ENCODE measurements at regions not wholly inside any gene's neighbourhood (a gene's known extent, or its start where the extent isn't known, plus 50 kb on each side); places are given as distances from the start of the nearest gene placed in this dataset.

GRCh38 chr10:113494761-113495160 lies 58.1 kb upstream of the HABP2 start:
- ChIA-PET POLR2A (ENCODE audit: unreplicated experiment) (no interaction called here), CTCF (no interaction called here)
- Histone ChIP-seq H4K20me1 (ENCODE audit: insufficient read depth) (no peaks in the 10 kb centered on the region), H3K79me2 (ENCODE audit: low read depth) (no peaks in the 10 kb centered on the region), H3F3A (ENCODE audit: insufficient read depth, low read depth) (no peaks in the 10 kb centered on the region), H3K36me3 (ENCODE audit: low read depth) (no peaks in the 10 kb centered on the region), H3K27me3 (ENCODE audit: insufficient read depth, low read depth) (peaks cover 8% of the 10 kb centered on the region; the same call in 1 of the 2 replicates), H3K27ac (no peak overlapping the region), H3K4me3 (no peak overlapping the region), H3K9me2 (ENCODE audit: insufficient read depth) (no peaks in the 10 kb centered on the region), H2AFZ (no peak overlapping the region), H3K4me1 (replicated peaks; ENCODE audit: insufficient read depth) (no peaks in the 10 kb centered on the region), H3K4me2 (no peak overlapping the region), H3K9me3 (ENCODE audit: insufficient read depth, low read depth) (no peaks in the 10 kb centered on the region)
- intact Hi-C loops (cut with micrococcal nuclease; ENCODE audit: unreplicated experiment), result no loop called here
- no peak for DNase-seq
- no TSS peak for BruUV-seq (replicated peaks)
- TF ChIP-seq EZH2 (IDR thresholded peaks at IDR 0.05; ENCODE audit: low read depth) (no peak), CTCF (conservative IDR thresholded peaks at IDR 0.05) (no peak)

- H3K4me1 ChIP-seq (replicated peaks; ENCODE audit: insufficient read depth), result no peaks in the 10 kb centered on the region
- H3K27ac ChIP-seq, result no peak overlapping the region
- POLR2A ChIA-PET (ENCODE audit: unreplicated experiment), result no interaction called here
Observed at GRCh38 chr10:113495553-113495952, 57.3 kb upstream of the HABP2 start.

GRCh38 chr10:113496111-113497109 lies 56.4 kb upstream of the HABP2 start:
- no peaks in the 10 kb centered on the region for H3K36me3 ChIP-seq (ENCODE audit: low read depth)
- ChIA-PET CTCF (no interaction called here), POLR2A (ENCODE audit: unreplicated experiment) (no interaction called here)
- H3K27me3 ChIP-seq (ENCODE audit: insufficient read depth, low read depth), result peaks cover 8% of the 10 kb centered on the region; the same call in 1 of the 2 replicates
- no peak overlapping the region for H3K27ac ChIP-seq
- H4K20me1 ChIP-seq (ENCODE audit: insufficient read depth), result no peaks in the 10 kb centered on the region
- H3F3A ChIP-seq (ENCODE audit: insufficient read depth, low read depth), result no peaks in the 10 kb centered on the region
- H3K4me2 ChIP-seq, result no peak overlapping the region
- DNase-seq, result no peak
- H3K79me2 ChIP-seq (ENCODE audit: low read depth), result no peaks in the 10 kb centered on the region
- no peaks in the 10 kb centered on the region for H3K9me3 ChIP-seq (ENCODE audit: insufficient read depth, low read depth)
- intact Hi-C loops (cut with micrococcal nuclease; ENCODE audit: unreplicated experiment), result no loop called here
- no peaks in the 10 kb centered on the region for H3K4me1 ChIP-seq (replicated peaks; ENCODE audit: insufficient read depth)
- no peak overlapping the region for H3K4me3 ChIP-seq
- no peak for TF ChIP-seq CTCF (conservative IDR thresholded peaks at IDR 0.05)
- TF ChIP-seq EZH2 (IDR thresholded peaks at IDR 0.05; ENCODE audit: low read depth), result no peak
- no peak overlapping the region for H2AFZ ChIP-seq
- H3K9me2 ChIP-seq (ENCODE audit: insufficient read depth), result no peaks in the 10 kb centered on the region
- no TSS peak for BruUV-seq (replicated peaks)

More at GRCh38 chr10:113495553-113495952, 57.3 kb upstream of the HABP2 start:
- H3K9me3 ChIP-seq (ENCODE audit: insufficient read depth, low read depth), result no peaks in the 10 kb centered on the region
- intact Hi-C loops (cut with micrococcal nuclease; ENCODE audit: unreplicated experiment), result no loop called here
- no peaks in the 10 kb centered on the region for H3F3A ChIP-seq (ENCODE audit: insufficient read depth, low read depth)
- H3K36me3 ChIP-seq (ENCODE audit: low read depth), result no peaks in the 10 kb centered on the region
- peaks cover 8% of the 10 kb centered on the region; the same call in 1 of the 2 replicates for H3K27me3 ChIP-seq (ENCODE audit: insufficient read depth, low read depth)
- H3K4me3 ChIP-seq, result no peak overlapping the region
- no peak overlapping the region for H3K4me2 ChIP-seq
- H3K9me2 ChIP-seq (ENCODE audit: insufficient read depth), result no peaks in the 10 kb centered on the region
- no peaks in the 10 kb centered on the region for H3K79me2 ChIP-seq (ENCODE audit: low read depth)
- BruUV-seq (replicated peaks), result no TSS peak
- TF ChIP-seq CTCF (conservative IDR thresholded peaks at IDR 0.05), result no peak
- no peak overlapping the region for H2AFZ ChIP-seq
- CTCF ChIA-PET, result no interaction called here
- DNase-seq, result no peak
- no peaks in the 10 kb centered on the region for H4K20me1 ChIP-seq (ENCODE audit: insufficient read depth)

Measured in PC-9 (cell line).